ENCODE measurements at regions not wholly inside any gene's neighbourhood (a gene's known extent, or its start where the extent isn't known, plus 50 kb on each side); places are given as distances from the start of the nearest gene placed in this dataset.

- Histone ChIP-seq H3K9ac (ENCODE audit: low read depth, low read length) (no peak overlapping the region), H3K27me3 (ENCODE audit: insufficient read depth, low read length, poor library complexity) (no peaks in the 10 kb centered on the region), H4K20me1 (ENCODE audit: insufficient read depth, low read length) (no peaks in the 10 kb centered on the region), H3K9me3 (ENCODE audit: insufficient read depth, low read length, severe bottlenecking) (no peaks in the 10 kb centered on the region), H3K4me2 (ENCODE audit: insufficient read depth, low read length) (no peak overlapping the region), H3K36me3 (ENCODE audit: insufficient read depth, low read length) (no peaks in the 10 kb centered on the region), H3K27ac (ENCODE audit: low read length) (no peak overlapping the region), H3K79me2 (ENCODE audit: insufficient read depth, low read length) (no peaks in the 10 kb centered on the region), H2AFZ (ENCODE audit: low read depth, low read length) (no peak overlapping the region), H3K4me3 (ENCODE audit: low read depth in 1 of 2, low read length in 2 of 2) (no peak overlapping the region), H3K4me1 (ENCODE audit: insufficient read depth, low read length) (no peaks in the 10 kb centered on the region)
- no peak for TF ChIP-seq CTCF (IDR thresholded peaks at IDR 0.05; ENCODE audit: borderline replicate concordance, extremely low read depth, low read length, poor library complexity, severe bottlenecking)
- ATAC-seq (ENCODE audit: insufficient read depth, low read depth) = no peak
- DNase-seq = no peak
Measured at GRCh38 chrX:114166601-114167000, 417.3 kb upstream of the HTR2C start.

GRCh38 chrX:114165537-114165936, 418.3 kb upstream of the HTR2C start:
- TF ChIP-seq CTCF (IDR thresholded peaks at IDR 0.05; ENCODE audit: borderline replicate concordance, extremely low read depth, low read length, poor library complexity, severe bottlenecking) (no peak), EZH2 (IDR thresholded peaks at IDR 0.05; ENCODE audit: borderline replicate concordance, low read depth, low read length, severe bottlenecking) (no peak)
- Histone ChIP-seq H3K4me1 (ENCODE audit: insufficient read depth, low read length) (no peaks in the 10 kb centered on the region), H2AFZ (ENCODE audit: low read depth, low read length) (no peak overlapping the region), H3K9ac (ENCODE audit: low read depth, low read length) (no peak overlapping the region), H3K4me2 (ENCODE audit: insufficient read depth, low read length) (no peak overlapping the region), H3K36me3 (ENCODE audit: insufficient read depth, low read length) (no peaks in the 10 kb centered on the region), H3K9me3 (ENCODE audit: insufficient read depth, low read length, severe bottlenecking) (no peaks in the 10 kb centered on the region), H3K4me3 (ENCODE audit: low read depth in 1 of 2, low read length in 2 of 2) (no peak overlapping the region), H3K27me3 (ENCODE audit: insufficient read depth, low read length, poor library complexity) (no peaks in the 10 kb centered on the region), H3K79me2 (ENCODE audit: insufficient read depth, low read length) (no peaks in the 10 kb centered on the region), H4K20me1 (ENCODE audit: insufficient read depth, low read length) (no peaks in the 10 kb centered on the region), H3K27ac (ENCODE audit: low read length) (no peak overlapping the region)
- DNase-seq (no peak), ATAC-seq (ENCODE audit: insufficient read depth, low read depth) (no peak)

GRCh38 chrX:114162068-114162735, 421.7 kb upstream of the HTR2C start:
- Histone ChIP-seq H3K4me1 (ENCODE audit: insufficient read depth, low read length) (no peaks in the 10 kb centered on the region), H3K36me3 (ENCODE audit: insufficient read depth, low read length) (no peaks in the 10 kb centered on the region), H3K79me2 (ENCODE audit: insufficient read depth, low read length) (no peaks in the 10 kb centered on the region), H2AFZ (ENCODE audit: low read depth, low read length) (no peak overlapping the region), H3K9ac (ENCODE audit: low read depth, low read length) (no peak overlapping the region), H3K27me3 (ENCODE audit: insufficient read depth, low read length, poor library complexity) (no peaks in the 10 kb centered on the region), H3K27ac (ENCODE audit: low read length) (no peak overlapping the region), H3K4me2 (ENCODE audit: insufficient read depth, low read length) (no peak overlapping the region), H4K20me1 (ENCODE audit: insufficient read depth, low read length) (no peaks in the 10 kb centered on the region), H3K4me3 (ENCODE audit: low read depth in 1 of 2, low read length in 2 of 2) (no peak overlapping the region), H3K9me3 (ENCODE audit: insufficient read depth, low read length, severe bottlenecking) (no peaks in the 10 kb centered on the region)
- peak; percentile 23 for TF ChIP-seq CTCF (IDR thresholded peaks at IDR 0.05; ENCODE audit: borderline replicate concordance, extremely low read depth, low read length, poor library complexity, severe bottlenecking)
- TF ChIP-seq EZH2 (IDR thresholded peaks at IDR 0.05; ENCODE audit: borderline replicate concordance, low read depth, low read length, severe bottlenecking) = no peak
- DNase-seq (no peak), ATAC-seq (ENCODE audit: insufficient read depth, low read depth) (no peak)

- Histone ChIP-seq H3K27ac (ENCODE audit: low read length) (no peak overlapping the region), H3K27me3 (ENCODE audit: insufficient read depth, low read length, poor library complexity) (no peaks in the 10 kb centered on the region), H3K36me3 (ENCODE audit: insufficient read depth, low read length) (no peaks in the 10 kb centered on the region), H3K4me1 (ENCODE audit: insufficient read depth, low read length) (no peaks in the 10 kb centered on the region), H4K20me1 (ENCODE audit: insufficient read depth, low read length) (no peaks in the 10 kb centered on the region), H2AFZ (ENCODE audit: low read depth, low read length) (no peak overlapping the region), H3K9ac (ENCODE audit: low read depth, low read length) (no peak overlapping the region), H3K9me3 (ENCODE audit: insufficient read depth, low read length, severe bottlenecking) (no peaks in the 10 kb centered on the region), H3K4me3 (ENCODE audit: low read depth in 1 of 2, low read length in 2 of 2) (no peak overlapping the region), H3K79me2 (ENCODE audit: insufficient read depth, low read length) (no peaks in the 10 kb centered on the region), H3K4me2 (ENCODE audit: insufficient read depth, low read length) (no peak overlapping the region)
- DNase-seq (no peak), ATAC-seq (ENCODE audit: insufficient read depth, low read depth) (no peak)
- TF ChIP-seq EZH2 (IDR thresholded peaks at IDR 0.05; ENCODE audit: borderline replicate concordance, low read depth, low read length, severe bottlenecking) (no peak), CTCF (IDR thresholded peaks at IDR 0.05; ENCODE audit: borderline replicate concordance, extremely low read depth, low read length, poor library complexity, severe bottlenecking) (no peak)
Measured at GRCh38 chrX:114152801-114153200, 431.1 kb upstream of the HTR2C start.

Data from DND-41 (cell line).